Adrenal gland (tissue), 9 donors: ENCODE measurements at regions not wholly inside any gene's neighbourhood (a gene's known extent, or its start where the extent isn't known, plus 50 kb on each side); places are given as distances from the start of the nearest gene placed in this dataset.

ENCODE experiments used
- DNase-seq, 7 donors: peaks; one replicate each; pipeline ENCODE4 v3.0.0-alpha.2; 2019 to 2020
- H3K27ac ChIP-seq, 5 donors: fragments of 200-600 bp; sonication (generic) in 4 of 5; 1 replicate in 3 of 5; 2 replicates in 2 of 5; pipeline versions ENCODE4 v1.5.1 to v1.8.0; 2016 to 2020; ENCODE audit warnings: mild to moderate bottlenecking in 1 of 5
- H3K27me3 ChIP-seq: fragments of 200-600 bp; 2 replicates; pipeline ENCODE4 v1.8.0; 2021
- H3K36me3 ChIP-seq, 2 donors: fragments of 200-600 bp; replicated peaks in 1 of 2; 1 replicate in 1 of 2; 2 replicates in 1 of 2; pipeline versions ENCODE4 v1.5.1 to v1.8.0; 2018 to 2022
- H3K4me1 ChIP-seq, 2 donors: fragments of 200-600 bp; replicated peaks in 1 of 2; 1 replicate in 1 of 2; 2 replicates in 1 of 2; pipeline versions ENCODE4 v1.5.1 to v1.8.0; 2018 to 2021
- H3K4me3 ChIP-seq, 4 donors: fragments of 200-600 bp; sonication (generic) in 3 of 4; one replicate each; pipeline ENCODE4 v1.5.1; 2016 to 2018
- H3K9me3 ChIP-seq, 3 donors: fragments of 200-600 bp; sonication (generic) in 1 of 3; replicated peaks in 1 of 3; 1 replicate in 2 of 3; 2 replicates in 1 of 3; pipeline versions ENCODE4 v1.5.1 to v1.8.0; 2016 to 2021
- CTCF ChIP-seq, 6 experiments: fragments of 450-650 bp in 4 of 6; fragments of 200-600 bp in 2 of 6; sonication (generic) in 1 of 6; IDR thresholded peaks; 1 replicate in 5 of 6; 2 replicates in 1 of 6; pipeline versions ENCODE4 v1.5.1 to v1.8.0; 2016 to 2021; ENCODE audit warnings: antibody characterized with exemption in 6 of 6, mild to moderate bottlenecking in 2 of 6, moderate library complexity in 1 of 6
- POLR2A ChIP-seq, 2 donors: fragments of 450-650 bp; IDR thresholded peaks; one replicate each; pipeline ENCODE4 v1.6.1; 2017; ENCODE audit warnings: antibody characterized with exemption in 2 of 2, mild to moderate bottlenecking in 2 of 2, moderate library complexity in 1 of 2
- WGBS, 4 donors: extraction: QIAGEN DNeasy Blood & Tissue Kit in 2 of 4; methylation state at CpG; one replicate each; pipeline versions ENCODE4 v1.1.5 to v1.1.7; 2013 to 2017; 5-methylcytosine and 5-hydroxymethylcytosine counted together
- intact Hi-C, 2 donors: fragments of 100-400 bp; cut with DNase I; formaldehyde crosslinking; loops; one replicate each; pipeline versions ENCODE4 v1.14.1 to v1.15.0; 2022 to 2023
- donor health status: healthy with polysubstance abuse.
- donor health status: Bipolar disorder and iron deficiency.
- donor health status: DM: yes; HTN: yes; CAD: no.
- donor health status: DM: no; HTN: no; CAD: no.
- donor health status: DM: no; HTN: no; CAD: no.

GRCh38 chr2:59449274-59449673 is 1104.2 kb downstream of the BCL11A start:
- TF ChIP-seq POLR2A (IDR thresholded peaks at IDR 0.05) (no peak), CTCF (IDR thresholded peaks at IDR 0.05) (no peak)
- Histone ChIP-seq H3K4me1 (no peaks in the 10 kb centered on the region), H3K27me3 (no peaks in the 10 kb centered on the region), H3K36me3 (no peaks in the 10 kb centered on the region), H3K27ac (no peak overlapping the region), H3K9me3 (no peaks in the 10 kb centered on the region), H3K4me3 (no peak overlapping the region)
- DNase-seq = no peak
- intact Hi-C loops = loop anchor here in 1 of 2 donors (10.0 kb wide), 1 partner anchor 1076 kb away; no protein-coding TSS in a partner anchor
- WGBS, 4 donors = 88 to 97% (median 91%) methylated on average over 1 of the region's 1 CpG

GRCh38 chr2:59440491-59440890 is 1113.0 kb downstream of the BCL11A start:
- H3K4me3 ChIP-seq = no peak overlapping the region
- no peaks in the 10 kb centered on the region for H3K9me3 ChIP-seq
- 75 to 78% (median 77%) methylated on average over 7 of the region's 7 CpGs for WGBS, 4 donors
- no peaks in the 10 kb centered on the region for H3K36me3 ChIP-seq
- H3K27ac ChIP-seq = no peak overlapping the region
- DNase-seq = no peak
- no peaks in the 10 kb centered on the region for H3K27me3 ChIP-seq
- intact Hi-C loops = loop anchor here in 1 of 2 donors (10.0 kb wide), 1 partner anchor 1084 kb away; no protein-coding TSS in a partner anchor
- TF ChIP-seq CTCF (IDR thresholded peaks at IDR 0.05) = no peak
- no peak for TF ChIP-seq POLR2A (IDR thresholded peaks at IDR 0.05)
- H3K4me1 ChIP-seq = no peaks in the 10 kb centered on the region

GRCh38 chr2:59435635-59436034 is 1117.8 kb downstream of the BCL11A start:
- 90 to 97% (median 94%) methylated on average over 3 of the region's 3 CpGs for WGBS, 4 donors
- H3K9me3 ChIP-seq = no peaks in the 10 kb centered on the region
- DNase-seq = no peak

GRCh38 chr2:59428940-59429339 is 1124.5 kb downstream of the BCL11A start:
- no peak for DNase-seq
- H3K4me3 ChIP-seq = no peak overlapping the region
- TF ChIP-seq CTCF (IDR thresholded peaks at IDR 0.05) (no peak), POLR2A (IDR thresholded peaks at IDR 0.05) (no peak)
- WGBS, 4 donors = 82 to 86% (median 83%) methylated on average over 3 of the region's 3 CpGs
- no peaks in the 10 kb centered on the region for H3K36me3 ChIP-seq
- no peaks in the 10 kb centered on the region for H3K4me1 ChIP-seq
- no peaks in the 10 kb centered on the region for H3K27me3 ChIP-seq
- intact Hi-C loops = no loop called here
- H3K27ac ChIP-seq = no peak overlapping the region
- no peaks in the 10 kb centered on the region for H3K9me3 ChIP-seq

More at GRCh38 chr2:59435635-59436034, 1117.8 kb downstream of the BCL11A start:
- Histone ChIP-seq H3K36me3 (no peaks in the 10 kb centered on the region), H3K27me3 (no peaks in the 10 kb centered on the region), H3K27ac (no peak overlapping the region), H3K4me1 (no peaks in the 10 kb centered on the region), H3K4me3 (no peak overlapping the region)
- intact Hi-C loops = no loop called here
- TF ChIP-seq POLR2A (IDR thresholded peaks at IDR 0.05) = no peak
- no peak for TF ChIP-seq CTCF (IDR thresholded peaks at IDR 0.05)
